GM21529 (cell line): ENCODE measurements at regions not wholly inside any gene's neighbourhood (a gene's known extent, or its start where the extent isn't known, plus 50 kb on each side); places are given as distances from the start of the nearest gene placed in this dataset.

Experiments used
- ATAC-seq: cut with Tn5 transposase; IDR thresholded peaks from one replicate; pipeline ENCODE4 v1.9.1; 2021; ENCODE audit not compliant: unreplicated experiment

- ATAC-seq: no peak
Observed at GRCh38 chr1:243917177-243917862, 67.3 kb upstream of the AKT3 start.

- no peak for ATAC-seq
Observed at GRCh38 chr1:243916160-243916559, 66.1 kb upstream of the AKT3 start.

GRCh38 chr1:243912347-243912746 lies 62.3 kb upstream of the AKT3 start:
- no peak for ATAC-seq

- peak; percentile 63 for ATAC-seq
Observed at GRCh38 chr1:243910607-243911006, 60.6 kb upstream of the AKT3 start.

- no peak for ATAC-seq
Observed at GRCh38 chr1:243903895-243904294, 53.9 kb upstream of the AKT3 start.

- ATAC-seq: no peak
Observed at GRCh38 chr1:243903041-243903440, 53.0 kb upstream of the AKT3 start.

GRCh38 chr1:243902100-243902499 lies 52.1 kb upstream of the AKT3 start:
- ATAC-seq: no peak
